ENCODE measurements at regions not wholly inside any gene's neighbourhood (a gene's known extent, or its start where the extent isn't known, plus 50 kb on each side); places are given as distances from the start of the nearest gene placed in this dataset.
"Not testable (repeated sequence)": the region's sequence is repeated elsewhere in the genome, so short reads cannot be mapped to it uniquely, and the experiment has no call there.

GRCh38 chr9:64057553-64057952 is 1227.5 kb downstream of the FOXD4L5 start:
- ATAC-seq (no peak), DNase-seq (no peak)
- Histone ChIP-seq H3K9ac (ENCODE audit: low read length) (no peak overlapping the region), H3F3A (ENCODE audit: low read length, unreplicated experiment) (no peaks in the 10 kb centered on the region), H3K27me3 (ENCODE audit: low read length) (no peaks in the 10 kb centered on the region), H3K9me3 (ENCODE audit: low read length) (no peaks in the 10 kb centered on the region), H2AFZ (ENCODE audit: low read length) (no peak overlapping the region), H3K4me3 (ENCODE audit: low read length) (no peak overlapping the region), H3K79me2 (ENCODE audit: low read length) (no peaks in the 10 kb centered on the region), H4K20me1 (ENCODE audit: low read length) (no peaks in the 10 kb centered on the region), H3K9me2 (replicated peaks; ENCODE audit: low read length) (no peaks in the 10 kb centered on the region), H3K4me1 (ENCODE audit: insufficient read depth, low read length) (no peaks in the 10 kb centered on the region), H3K4me2 (ENCODE audit: low read length) (no peak overlapping the region), H3K27ac (ENCODE audit: low read length) (no peak overlapping the region), H3K36me3 (ENCODE audit: low read depth, low read length) (no peaks in the 10 kb centered on the region)
- TF ChIP-seq CTCF (conservative IDR thresholded peaks at IDR 0.05; ENCODE audit: low read depth, low read length): no peak
- no peak for TF ChIP-seq EZH2 (IDR thresholded peaks at IDR 0.05; ENCODE audit: low read length, unreplicated experiment)
- TF ChIP-seq EZH2phosphoT487 (IDR thresholded peaks at IDR 0.05; ENCODE audit: borderline replicate concordance, low read length): no peak
- ChIA-PET CTCF (no interaction called here), POLR2A (ENCODE audit: unreplicated experiment) (no interaction called here)
- intact Hi-C loops (cut with micrococcal nuclease): no loop called here
- BruUV-seq (replicated peaks): no TSS peak

GRCh38 chr9:64028925-64029324 is 1256.1 kb downstream of the FOXD4L5 start:
- H3K4me1 ChIP-seq (ENCODE audit: insufficient read depth, low read length); H3K27me3 ChIP-seq (ENCODE audit: low read length); H3K4me2 ChIP-seq (ENCODE audit: low read length); H4K20me1 ChIP-seq (ENCODE audit: low read length); H3K9ac ChIP-seq (ENCODE audit: low read length); POLR2A ChIA-PET (ENCODE audit: unreplicated experiment); H3K27ac ChIP-seq (ENCODE audit: low read length); H2AFZ ChIP-seq (ENCODE audit: low read length); H3K9me2 ChIP-seq (replicated peaks; ENCODE audit: low read length); intact Hi-C loops (cut with micrococcal nuclease); BruUV-seq (replicated peaks); DNase-seq; ATAC-seq; H3F3A ChIP-seq (ENCODE audit: low read length, unreplicated experiment); H3K36me3 ChIP-seq (ENCODE audit: low read depth, low read length); H3K79me2 ChIP-seq (ENCODE audit: low read length); CTCF ChIA-PET; H3K9me3 ChIP-seq (ENCODE audit: low read length); H3K4me3 ChIP-seq (ENCODE audit: low read length): not testable (repeated sequence)

GRCh38 chr9:64020696-64021491 is 1264.1 kb downstream of the FOXD4L5 start:
- H3K27ac ChIP-seq (ENCODE audit: low read length); H3K27me3 ChIP-seq (ENCODE audit: low read length); POLR2A ChIA-PET (ENCODE audit: unreplicated experiment); H4K20me1 ChIP-seq (ENCODE audit: low read length); H3K4me2 ChIP-seq (ENCODE audit: low read length); intact Hi-C loops (cut with micrococcal nuclease); H2AFZ ChIP-seq (ENCODE audit: low read length); ATAC-seq; H3K79me2 ChIP-seq (ENCODE audit: low read length); H3F3A ChIP-seq (ENCODE audit: low read length, unreplicated experiment); DNase-seq; BruUV-seq (replicated peaks); H3K9me2 ChIP-seq (replicated peaks; ENCODE audit: low read length); H3K9me3 ChIP-seq (ENCODE audit: low read length); H3K4me3 ChIP-seq (ENCODE audit: low read length); H3K4me1 ChIP-seq (ENCODE audit: insufficient read depth, low read length); H3K9ac ChIP-seq (ENCODE audit: low read length); H3K36me3 ChIP-seq (ENCODE audit: low read depth, low read length); CTCF ChIA-PET: not testable (repeated sequence)

GRCh38 chr9:64017666-64018065 is 1267.3 kb downstream of the FOXD4L5 start:
- H3K79me2 ChIP-seq (ENCODE audit: low read length); POLR2A ChIA-PET (ENCODE audit: unreplicated experiment); H3K9ac ChIP-seq (ENCODE audit: low read length); CTCF ChIA-PET; H3K27ac ChIP-seq (ENCODE audit: low read length); H3K4me3 ChIP-seq (ENCODE audit: low read length); H3K4me1 ChIP-seq (ENCODE audit: insufficient read depth, low read length); DNase-seq; H3K4me2 ChIP-seq (ENCODE audit: low read length); H2AFZ ChIP-seq (ENCODE audit: low read length); BruUV-seq (replicated peaks); H3K9me2 ChIP-seq (replicated peaks; ENCODE audit: low read length); H3F3A ChIP-seq (ENCODE audit: low read length, unreplicated experiment); H3K9me3 ChIP-seq (ENCODE audit: low read length); H3K36me3 ChIP-seq (ENCODE audit: low read depth, low read length); H4K20me1 ChIP-seq (ENCODE audit: low read length); ATAC-seq; H3K27me3 ChIP-seq (ENCODE audit: low read length); intact Hi-C loops (cut with micrococcal nuclease): not testable (repeated sequence)

GRCh38 chr9:64016845-64017406 is 1268.1 kb downstream of the FOXD4L5 start:
- H3K27ac ChIP-seq (ENCODE audit: low read length); intact Hi-C loops (cut with micrococcal nuclease); H3K4me1 ChIP-seq (ENCODE audit: insufficient read depth, low read length); H3K36me3 ChIP-seq (ENCODE audit: low read depth, low read length); POLR2A ChIA-PET (ENCODE audit: unreplicated experiment); H3K9ac ChIP-seq (ENCODE audit: low read length); BruUV-seq (replicated peaks); H4K20me1 ChIP-seq (ENCODE audit: low read length); H3K27me3 ChIP-seq (ENCODE audit: low read length); H3K4me3 ChIP-seq (ENCODE audit: low read length); H3K79me2 ChIP-seq (ENCODE audit: low read length); H3F3A ChIP-seq (ENCODE audit: low read length, unreplicated experiment); H3K9me3 ChIP-seq (ENCODE audit: low read length); H3K4me2 ChIP-seq (ENCODE audit: low read length); ATAC-seq; DNase-seq; CTCF ChIA-PET; H2AFZ ChIP-seq (ENCODE audit: low read length); H3K9me2 ChIP-seq (replicated peaks; ENCODE audit: low read length): not testable (repeated sequence)

- H4K20me1 ChIP-seq (ENCODE audit: low read length); H3F3A ChIP-seq (ENCODE audit: low read length, unreplicated experiment); H3K9ac ChIP-seq (ENCODE audit: low read length); BruUV-seq (replicated peaks); H3K4me3 ChIP-seq (ENCODE audit: low read length); ATAC-seq; H3K4me1 ChIP-seq (ENCODE audit: insufficient read depth, low read length); H3K4me2 ChIP-seq (ENCODE audit: low read length); H2AFZ ChIP-seq (ENCODE audit: low read length); intact Hi-C loops (cut with micrococcal nuclease); POLR2A ChIA-PET (ENCODE audit: unreplicated experiment); H3K9me3 ChIP-seq (ENCODE audit: low read length); H3K27me3 ChIP-seq (ENCODE audit: low read length); H3K36me3 ChIP-seq (ENCODE audit: low read depth, low read length); H3K79me2 ChIP-seq (ENCODE audit: low read length); DNase-seq; H3K27ac ChIP-seq (ENCODE audit: low read length); CTCF ChIA-PET; H3K9me2 ChIP-seq (replicated peaks; ENCODE audit: low read length): not testable (repeated sequence)
These were observed 1268.8 kb downstream of the FOXD4L5 start for GRCh38 chr9:64016246-64016645.
